Gastrocnemius medialis (tissue), 4 donors: ENCODE measurements at regions not wholly inside any gene's neighbourhood (a gene's known extent, or its start where the extent isn't known, plus 50 kb on each side); places are given as distances from the start of the nearest gene placed in this dataset.

ENCODE experiments used
- ATAC-seq, 2 donors: fragments of 150-250 bp; one replicate each; pipeline ENCODE4 v1.9.1; 2016
- DNase-seq, 2 donors: peaks; one replicate each; pipeline ENCODE4 v3.0.0-alpha.2; 2019
- H3K27ac ChIP-seq, 4 donors: fragments of 200-600 bp; sonication (generic); 1 replicate in 1 of 4; 2 replicates in 3 of 4; pipeline ENCODE4 v1.5.1; 2016 to 2018; ENCODE audit warnings: mild to moderate bottlenecking in 2 of 4, moderate library complexity in 1 of 4
- H3K27me3 ChIP-seq, 3 donors: fragments of 200-600 bp; sonication (generic) in 2 of 3; 1 replicate in 1 of 3; 2 replicates in 2 of 3; pipeline versions ENCODE4 v1.5.1 to v1.6.0; 2016 to 2019; ENCODE audit warnings: mild to moderate bottlenecking in 1 of 3, moderate library complexity in 1 of 3
- H3K36me3 ChIP-seq, 2 donors: fragments of 200-600 bp; sonication (generic) in 1 of 2; one replicate each; pipeline ENCODE4 v1.5.1; 2017 to 2018
- H3K4me1 ChIP-seq, 2 donors: fragments of 200-600 bp; sonication (generic) in 1 of 2; one replicate each; pipeline ENCODE4 v1.5.1; 2016 to 2017; ENCODE audit warnings: mild to moderate bottlenecking in 2 of 2
- H3K4me3 ChIP-seq, 4 donors: fragments of 200-600 bp; sonication (generic) in 3 of 4; 1 replicate in 1 of 4; 2 replicates in 3 of 4; pipeline ENCODE4 v1.5.1; 2016 to 2019; ENCODE audit warnings: mild to moderate bottlenecking in 2 of 4
- H3K9me3 ChIP-seq, 3 donors: fragments of 200-600 bp; sonication (generic) in 2 of 3; 1 replicate in 1 of 3; 2 replicates in 2 of 3; pipeline ENCODE4 v1.5.1; 2016 to 2019
- POLR2A ChIP-seq, 2 donors: fragments of 450-650 bp; IDR thresholded peaks; one replicate each; pipeline ENCODE4 v1.6.1; 2017; ENCODE audit warnings: antibody characterized with exemption in 2 of 2, mild to moderate bottlenecking in 2 of 2, moderate library complexity in 2 of 2
- in situ Hi-C, 4 donors: fragments of 200-750 bp; cut with MboI; loops; one replicate each; pipeline versions ENCODE4 v1.15.0 to v1.8.0; 2017; ENCODE audit warnings: low sequenced_read_pairs in 4 of 4
- intact Hi-C: fragments of 100-400 bp; cut with DNase I; formaldehyde crosslinking; loops from one replicate; pipeline ENCODE4 v1.15.1; 2023; ENCODE audit warnings: low total_unique reads
- TF ChIP-seq, protein P1 (sequence below), 5 experiments: fragments of 450-650 bp in 3 of 5; fragments of 200-600 bp in 2 of 5; sonication (generic) in 2 of 5; IDR thresholded peaks in 4 of 5; conservative IDR thresholded peaks in 1 of 5; 1 replicate in 4 of 5; 2 replicates in 1 of 5; pipeline ENCODE4 v1.5.1; 2016 to 2019; ENCODE audit warnings: antibody characterized with exemption in 5 of 5, mild to moderate bottlenecking in 3 of 5, moderate library complexity in 3 of 5

DNA sequence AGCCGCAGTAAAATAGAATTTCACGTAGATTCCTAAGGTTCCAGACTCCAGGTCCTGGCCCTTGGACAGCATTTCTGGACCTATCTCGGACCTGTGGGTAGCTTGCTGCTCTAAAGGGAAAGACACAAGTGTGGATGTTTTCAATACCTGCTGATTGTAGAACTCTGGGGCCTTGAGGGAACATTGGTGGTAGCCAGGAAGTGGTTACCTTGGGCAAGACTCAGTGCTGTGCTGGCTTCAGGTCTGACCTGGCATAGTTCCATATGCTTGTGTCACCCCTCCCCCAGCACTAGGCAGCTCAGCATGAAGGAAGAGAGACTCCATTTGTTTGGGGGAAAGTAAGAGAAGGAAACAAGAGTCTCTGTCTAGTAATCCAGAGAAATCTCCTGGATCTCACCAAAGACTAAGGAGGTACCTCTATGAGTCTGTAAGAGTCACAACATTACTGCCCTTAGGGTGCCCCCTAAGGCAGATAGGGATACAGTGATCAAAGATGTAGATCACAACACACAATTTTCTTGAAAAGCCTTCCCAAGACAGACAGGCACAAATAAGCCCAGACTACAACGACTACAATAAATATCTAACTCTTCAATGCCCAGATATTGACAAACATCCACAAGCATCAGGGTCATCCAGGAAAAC, 398.8 kb downstream of the TGFB2 start:
- no peaks in the 10 kb centered on the region for H3K27me3 ChIP-seq
- intact Hi-C loops: no loop called here
- no peaks in the 10 kb centered on the region for H3K9me3 ChIP-seq
- H3K4me3 ChIP-seq: no peak overlapping the region
- H3K36me3 ChIP-seq: no peaks in the 10 kb centered on the region
- no peak for DNase-seq
- in situ Hi-C loops: no loop called here
- no peak overlapping the region for H3K27ac ChIP-seq
- no peak for ATAC-seq
- no peaks in the 10 kb centered on the region for H3K4me1 ChIP-seq
- TF ChIP-seq, protein P1, sequence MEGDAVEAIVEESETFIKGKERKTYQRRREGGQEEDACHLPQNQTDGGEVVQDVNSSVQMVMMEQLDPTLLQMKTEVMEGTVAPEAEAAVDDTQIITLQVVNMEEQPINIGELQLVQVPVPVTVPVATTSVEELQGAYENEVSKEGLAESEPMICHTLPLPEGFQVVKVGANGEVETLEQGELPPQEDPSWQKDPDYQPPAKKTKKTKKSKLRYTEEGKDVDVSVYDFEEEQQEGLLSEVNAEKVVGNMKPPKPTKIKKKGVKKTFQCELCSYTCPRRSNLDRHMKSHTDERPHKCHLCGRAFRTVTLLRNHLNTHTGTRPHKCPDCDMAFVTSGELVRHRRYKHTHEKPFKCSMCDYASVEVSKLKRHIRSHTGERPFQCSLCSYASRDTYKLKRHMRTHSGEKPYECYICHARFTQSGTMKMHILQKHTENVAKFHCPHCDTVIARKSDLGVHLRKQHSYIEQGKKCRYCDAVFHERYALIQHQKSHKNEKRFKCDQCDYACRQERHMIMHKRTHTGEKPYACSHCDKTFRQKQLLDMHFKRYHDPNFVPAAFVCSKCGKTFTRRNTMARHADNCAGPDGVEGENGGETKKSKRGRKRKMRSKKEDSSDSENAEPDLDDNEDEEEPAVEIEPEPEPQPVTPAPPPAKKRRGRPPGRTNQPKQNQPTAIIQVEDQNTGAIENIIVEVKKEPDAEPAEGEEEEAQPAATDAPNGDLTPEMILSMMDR (IDR thresholded peaks at IDR 0.05 in 4 of 5, conservative IDR thresholded peaks at IDR 0.05 in 1 of 5): no peak
- no peak for TF ChIP-seq POLR2A (IDR thresholded peaks at IDR 0.05)

DNA sequence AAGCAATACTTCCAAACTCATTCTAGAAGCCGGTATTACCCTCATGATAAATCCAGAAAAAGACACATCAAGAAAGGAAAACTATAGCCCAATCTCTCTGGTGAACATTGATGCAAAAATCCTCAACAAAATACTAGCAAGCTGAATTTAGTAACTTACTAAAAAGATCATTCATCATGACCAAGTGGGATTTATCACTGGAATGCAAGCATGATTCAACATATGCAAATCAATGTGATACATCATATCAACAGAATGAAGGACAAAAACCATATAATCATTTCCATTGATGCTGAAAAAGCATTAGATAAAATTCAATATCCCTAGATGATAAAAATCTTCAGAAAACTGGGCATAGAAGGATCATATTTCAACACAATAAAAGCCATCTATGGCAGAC, 402.9 kb downstream of the TGFB2 start:
- no peak for DNase-seq
- no peak for TF ChIP-seq POLR2A (IDR thresholded peaks at IDR 0.05)
- TF ChIP-seq, protein P1 (IDR thresholded peaks at IDR 0.05 in 4 of 5, conservative IDR thresholded peaks at IDR 0.05 in 1 of 5): no peak

DNA sequence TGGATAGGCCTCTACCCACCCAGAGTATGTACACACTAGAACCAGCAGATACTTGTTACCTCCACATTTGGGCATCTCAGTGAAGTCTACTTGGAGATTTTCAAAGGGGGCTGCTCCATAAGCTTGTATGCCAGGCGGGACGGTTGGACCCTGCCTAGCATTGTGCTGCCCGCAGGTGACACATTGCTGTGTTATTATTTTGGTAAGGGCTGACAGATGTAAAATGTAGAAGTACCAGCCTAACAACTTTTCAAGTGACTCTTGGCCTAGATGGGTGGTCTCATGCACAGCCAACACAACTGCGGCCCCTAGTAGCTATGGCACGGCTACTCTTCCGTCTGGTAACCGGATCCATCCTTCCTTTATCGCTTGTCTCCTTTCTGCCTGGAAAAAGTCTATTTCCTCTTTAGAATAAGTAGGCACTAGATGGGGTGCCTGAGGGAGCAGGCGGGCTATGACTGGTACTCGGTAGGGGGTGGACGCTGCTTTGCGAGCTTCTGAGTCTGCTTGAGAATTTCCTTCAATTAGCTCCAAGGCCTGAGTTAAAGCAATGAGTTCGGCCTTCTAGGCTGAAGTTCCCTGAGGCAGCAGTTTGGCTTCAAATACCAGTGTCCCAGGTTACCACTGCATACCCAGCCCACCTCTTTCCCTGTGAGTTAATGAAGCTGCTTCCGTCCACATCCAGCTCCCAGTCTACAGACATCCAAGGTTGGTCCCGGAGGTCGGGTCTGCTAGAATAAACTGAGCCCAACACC, 405.3 kb downstream of the TGFB2 start:
- in situ Hi-C loops (no loop called here), intact Hi-C loops (no loop called here)
- Histone ChIP-seq H3K27me3 (no peaks in the 10 kb centered on the region), H3K36me3 (no peaks in the 10 kb centered on the region), H3K9me3 (no peaks in the 10 kb centered on the region), H3K4me1 (no peaks in the 10 kb centered on the region), H3K4me3 (no peak overlapping the region), H3K27ac (no peak overlapping the region)
- ATAC-seq (no peak), DNase-seq (no peak)
- no peak for TF ChIP-seq POLR2A (IDR thresholded peaks at IDR 0.05)
- TF ChIP-seq, protein P1 (IDR thresholded peaks at IDR 0.05 in 4 of 5, conservative IDR thresholded peaks at IDR 0.05 in 1 of 5): no peak

More for the DNA sequence above, 402.9 kb downstream of the TGFB2 start:
- Histone ChIP-seq H3K27ac (no peak overlapping the region), H3K4me1 (no peaks in the 10 kb centered on the region), H3K9me3 (no peaks in the 10 kb centered on the region), H3K27me3 (no peaks in the 10 kb centered on the region), H3K36me3 (no peaks in the 10 kb centered on the region), H3K4me3 (no peak overlapping the region)
- intact Hi-C loops: no loop called here
- ATAC-seq: no peak
- in situ Hi-C loops: no loop called here

DNA sequence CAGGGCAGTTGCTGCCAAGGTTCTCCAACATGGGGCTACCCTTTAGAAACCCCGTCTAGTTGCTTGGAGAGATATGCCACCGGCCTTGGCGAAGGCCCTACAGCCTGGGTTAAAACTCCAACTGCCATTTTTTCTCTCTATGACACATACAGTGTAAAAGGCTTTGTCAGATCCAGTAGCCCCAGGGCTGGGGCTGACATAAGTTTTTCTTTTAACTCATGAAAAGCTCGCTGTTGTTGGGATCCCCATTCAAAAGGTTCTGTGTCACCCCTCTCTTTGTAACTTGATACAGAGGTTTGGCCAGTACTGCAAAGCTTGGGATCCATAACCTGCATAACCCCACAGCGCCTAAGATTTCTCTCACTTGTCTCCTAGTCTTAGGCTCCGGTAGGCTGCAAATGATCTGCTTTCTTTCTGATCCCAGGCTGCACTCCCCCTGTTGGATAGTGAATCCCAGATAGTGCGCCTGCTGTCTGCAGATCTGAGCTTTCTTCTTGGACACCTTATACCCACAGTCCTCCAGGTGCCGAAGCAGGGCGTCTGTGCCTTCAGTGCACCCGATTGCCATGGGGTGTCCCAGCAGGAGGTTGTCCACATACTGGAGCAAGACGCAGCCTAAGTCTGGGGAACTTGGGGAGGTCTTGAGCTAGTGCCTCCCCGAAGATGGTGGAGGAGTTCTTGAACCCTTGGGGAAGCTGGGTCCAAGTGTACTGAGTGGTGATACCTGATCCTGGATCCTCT, 406.2 kb downstream of the TGFB2 start:
- no peak for TF ChIP-seq POLR2A (IDR thresholded peaks at IDR 0.05)
- TF ChIP-seq, protein P1 (IDR thresholded peaks at IDR 0.05 in 4 of 5, conservative IDR thresholded peaks at IDR 0.05 in 1 of 5): no peak
- DNase-seq: no peak
- H3K9me3 ChIP-seq: no peaks in the 10 kb centered on the region
- no peak overlapping the region for H3K4me3 ChIP-seq
- H3K27ac ChIP-seq: no peak overlapping the region
- ATAC-seq: no peak
- intact Hi-C loops: no loop called here
- H3K27me3 ChIP-seq: no peaks in the 10 kb centered on the region
- in situ Hi-C loops: no loop called here
- H3K36me3 ChIP-seq: no peaks in the 10 kb centered on the region
- no peaks in the 10 kb centered on the region for H3K4me1 ChIP-seq
